ENCODE measurements at regions not wholly inside any gene's neighbourhood (a gene's known extent, or its start where the extent isn't known, plus 50 kb on each side); places are given as distances from the start of the nearest gene placed in this dataset.
"Not testable (repeated sequence)": the region's sequence is repeated elsewhere in the genome, so short reads cannot be mapped to it uniquely, and the experiment has no call there.

DNA sequence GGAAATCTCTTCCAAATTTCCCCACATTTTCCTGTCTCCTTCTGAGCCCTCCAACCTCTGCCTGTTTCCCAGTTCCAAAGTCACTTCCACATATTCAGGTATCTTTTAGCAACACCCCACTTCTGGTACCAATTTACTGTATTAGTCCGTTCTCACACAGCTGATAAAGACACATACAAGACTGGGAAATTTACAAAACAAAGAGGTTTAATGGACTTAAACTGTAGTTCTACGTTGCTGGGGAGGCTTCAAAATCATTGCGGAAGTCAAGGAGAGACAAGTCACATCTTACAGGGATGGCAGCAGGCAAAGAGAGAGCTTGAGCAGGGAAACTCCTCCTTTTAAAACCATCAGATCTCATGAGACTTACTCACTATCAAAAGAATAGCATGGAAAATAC is 122.0 kb downstream of the ALG1L2 start:
- TF ChIP-seq CTCF, POLR2A (IDR thresholded peaks at IDR 0.05): not testable (repeated sequence)

Data from breast epithelium (tissue), 3 donors.